ENCODE measurements at regions not wholly inside any gene's neighbourhood (a gene's known extent, or its start where the extent isn't known, plus 50 kb on each side); places are given as distances from the start of the nearest gene placed in this dataset.

GRCh38 chr21:14880922-14881321 is 183.9 kb downstream of the NRIP1 start:
- FAIRE-seq = no peak
- H3K9me1 ChIP-seq (ENCODE audit: control insufficient read depth, insufficient read depth, low read length) = no peaks in the 10 kb centered on the region
- no peak overlapping the region for H3K9ac ChIP-seq (ENCODE audit: insufficient read depth in 1 of 2, low read depth in 2 of 2, low read length in 2 of 2)
- BruUV-seq (replicated peaks) = no TSS peak
- intact Hi-C loops (cut with micrococcal nuclease) = no loop called here
- H2AFZ ChIP-seq (ENCODE audit: low read depth, low read length) = no peak overlapping the region
- no peak overlapping the region for H3K4me2 ChIP-seq (ENCODE audit: insufficient read depth, low read length)
- H3K4me3 ChIP-seq = no peak overlapping the region
- H3K27me3 ChIP-seq (ENCODE audit: control insufficient read depth in 2 of 2, insufficient read depth in 2 of 2, low read length in 2 of 2) = no peaks in the 10 kb centered on the region
- DNase-seq (ENCODE audit: extremely low read depth in 1 of 4, low spot score in 3 of 4) = no peak
- WGBS (ENCODE audit: insufficient coverage, low coverage, missing lambda C conversion rate) = 31% methylated on average over 2 of the region's 2 CpGs
- H3K4me1 ChIP-seq (replicated peaks in 1 of 2; ENCODE audit: control insufficient read depth in 2 of 2, insufficient read depth in 2 of 2, low read length in 2 of 2) = peaks cover 0 to 10% of the 10 kb centered on the region in 2 experiments; a peak in 1 of 5 replicates
- CTCF ChIA-PET (ENCODE audit: low intra/inter-chr PET ratio) = no interaction called here
- in situ Hi-C loops (cut with MboI) = no loop called here
- H3K9me3 ChIP-seq (replicated peaks; ENCODE audit: control insufficient read depth, insufficient read depth, low read depth, low read length) = no peaks in the 10 kb centered on the region
- no peak for ATAC-seq
- no peaks in the 10 kb centered on the region for H4K20me1 ChIP-seq (replicated peaks; ENCODE audit: control insufficient read depth, insufficient read depth, low read length)
- no peaks in the 10 kb centered on the region for H3K79me2 ChIP-seq (ENCODE audit: control insufficient read depth, insufficient read depth, low read length)
- POLR2A ChIA-PET = interaction anchor here (1.0 kb wide), 1 partner anchor 14 kb away, joined by 3 read pairs; no protein-coding TSS in a partner anchor
- H3K36me3 ChIP-seq (ENCODE audit: control insufficient read depth, insufficient read depth, low read length) = no peaks in the 10 kb centered on the region
- no peak overlapping the region for H3K27ac ChIP-seq (ENCODE audit: extremely low read depth, low read depth, low read length)
- TF ChIP-seq E2F1 (CRISPR knock-in tag; IDR thresholded peaks at IDR 0.05) = no peak
- TF ChIP-seq E2F3 (CRISPR knock-in tag; IDR thresholded peaks at IDR 0.05) = no peak
- TF ChIP-seq PKNOX1 (IDR thresholded peaks at IDR 0.05) = no peak
- no peak for TF ChIP-seq ZNF3 (CRISPR knock-in tag; IDR thresholded peaks at IDR 0.05)
- TF ChIP-seq ZNF445 (CRISPR knock-in tag; IDR thresholded peaks at IDR 0.05; ENCODE audit: low read depth) = no peak
- TF ChIP-seq TSHZ1 (CRISPR knock-in tag; IDR thresholded peaks at IDR 0.05) = no peak
- no peak for TF ChIP-seq RFX1 (IDR thresholded peaks at IDR 0.05)
- TF ChIP-seq CUX1 (CRISPR knock-in tag; IDR thresholded peaks at IDR 0.05) = no peak
- TF ChIP-seq EZH2 (IDR thresholded peaks at IDR 0.05; ENCODE audit: borderline replicate concordance, low read depth, low read length) = no peak
- no peak for TF ChIP-seq GABPB1 (CRISPR knock-in tag; IDR thresholded peaks at IDR 0.05)
- TF ChIP-seq MAX (CRISPR knock-in tag; IDR thresholded peaks at IDR 0.05) = no peak
- TF ChIP-seq SMAD2 (IDR thresholded peaks at IDR 0.05; ENCODE audit: low read depth, low read length) = no peak
- TF ChIP-seq CTBP1 (IDR thresholded peaks at IDR 0.05; ENCODE audit: borderline replicate concordance) = no peak

Measured in K562 (cell line).